GM23338 (cell line): ENCODE measurements at regions not wholly inside any gene's neighbourhood (a gene's known extent, or its start where the extent isn't known, plus 50 kb on each side); places are given as distances from the start of the nearest gene placed in this dataset.

Source experiments
- ATAC-seq: fragments of 200-7000 bp; cut with Tn5 transposase; 3 replicates; pipeline ENCODE4 v1.9.1; 2020
- DNase-seq: peaks from one replicate; pipeline ENCODE4 v3.0.0-alpha.2; 2015; ENCODE audit warnings: low spot score
- H2AFZ ChIP-seq: fragments of 200-600 bp; sonication (generic); 2 replicates; pipeline ENCODE4 v1.8.0; 2016; ENCODE audit warnings: antibody characterized with exemption, mild to moderate bottlenecking, moderate library complexity
- H3F3A ChIP-seq: fragments of 200-600 bp; sonication (generic); replicated peaks from 2 replicates; pipeline ENCODE4 v1.8.0; 2017; ENCODE audit warnings: antibody characterized with exemption, mixed run types, low read depth
- H3K27ac ChIP-seq: fragments of 200-600 bp; sonication (generic); 2 replicates; pipeline ENCODE4 v1.6.1; 2016; ENCODE audit warnings: low read depth
- H3K27me3 ChIP-seq: fragments of 200-600 bp; sonication (generic); 2 replicates; pipeline ENCODE4 v1.8.0; 2016; ENCODE audit warnings: mild to moderate bottlenecking, mixed run types, moderate library complexity; ENCODE audit not compliant: insufficient read depth
- H3K36me3 ChIP-seq: fragments of 200-600 bp; sonication (generic); 2 replicates; pipeline ENCODE4 v1.8.0; 2016; ENCODE audit warnings: mild to moderate bottlenecking; ENCODE audit not compliant: insufficient read depth
- H3K4me1 ChIP-seq: fragments of 200-600 bp; sonication (generic); 2 replicates; pipeline ENCODE4 v1.8.0; 2016; ENCODE audit warnings: mild to moderate bottlenecking, moderate library complexity; ENCODE audit not compliant: insufficient read depth
- H3K4me2 ChIP-seq: fragments of 200-600 bp; sonication (generic); 2 replicates; pipeline ENCODE4 v1.7.1; 2017; ENCODE audit warnings: mixed run types
- H3K4me3 ChIP-seq: fragments of 200-600 bp; sonication (generic); 2 replicates; pipeline ENCODE4 v1.6.1; 2016; ENCODE audit warnings: mixed run types
- H3K79me2 ChIP-seq: fragments of 200-600 bp; sonication (generic); replicated peaks from 2 replicates; pipeline ENCODE4 v1.8.0; 2017; ENCODE audit warnings: mild to moderate bottlenecking; ENCODE audit not compliant: insufficient read depth
- H3K9me2 ChIP-seq: fragments of 200-600 bp; sonication (generic); 2 replicates; pipeline ENCODE4 v1.8.0; 2017; ENCODE audit not compliant: insufficient read depth
- H4K20me1 ChIP-seq: fragments of 200-600 bp; sonication (generic); replicated peaks from 2 replicates; pipeline ENCODE4 v1.8.0; 2017; ENCODE audit warnings: mild to moderate bottlenecking; ENCODE audit not compliant: insufficient read depth
- H3K27ac Mint-ChIP-seq: 2 replicates; pipeline ENCODE4 v1.8.0; 2020; ENCODE audit warnings: inconsistent platforms, mild to moderate bottlenecking, moderate library complexity, mixed read lengths
- H3K27me3 Mint-ChIP-seq: 3 replicates; pipeline ENCODE4 v1.8.0; 2022; ENCODE audit warnings: low read depth, mild to moderate bottlenecking, moderate library complexity, mixed read lengths, inconsistent platforms; ENCODE audit not compliant: insufficient read depth, poor library complexity
- H3K36me3 Mint-ChIP-seq: 3 replicates; pipeline ENCODE4 v1.8.0; 2021; ENCODE audit warnings: low read depth, mild to moderate bottlenecking, inconsistent platforms, moderate library complexity, mixed read lengths
- H3K4me1 Mint-ChIP-seq: 3 replicates; pipeline ENCODE4 v1.8.0; 2020; ENCODE audit warnings: mild to moderate bottlenecking, inconsistent platforms, mixed read lengths
- H3K4me3 Mint-ChIP-seq: 3 replicates; pipeline ENCODE4 v1.8.0; 2021; ENCODE audit warnings: moderate library complexity, mild to moderate bottlenecking, inconsistent platforms, mixed read lengths
- H3K9me3 Mint-ChIP-seq: 3 replicates; pipeline ENCODE4 v1.8.0; 2020; ENCODE audit warnings: moderate library complexity, mild to moderate bottlenecking, inconsistent platforms, mixed read lengths
- CREB1 ChIP-seq: fragments of 250-450 bp; sonication (Bioruptor Pico); IDR thresholded peaks from 2 replicates; pipeline ENCODE4 v1.5.0; 2020; ENCODE audit warnings: low read depth, mild to moderate bottlenecking, moderate library complexity
- CTCF ChIP-seq, 2 experiments: fragments of 200-600 bp in 1 of 2; sonication (generic) in 1 of 2; conservative IDR thresholded peaks; 2 replicates each; pipeline versions ENCODE4 v1.5.1 to v1.6.1; 2016 to 2017; ENCODE audit warnings: antibody characterized with exemption in 2 of 2, low read depth in 2 of 2, mild to moderate bottlenecking in 2 of 2, moderate library complexity in 1 of 2
- ETS1 ChIP-seq: IDR thresholded peaks from 2 replicates; pipeline ENCODE4 v1.6.1; 2016; ENCODE audit warnings: antibody characterized with exemption
- EZH2phosphoT487 ChIP-seq: fragments of 200-600 bp; sonication (generic); IDR thresholded peaks from one replicate; pipeline ENCODE4 v1.8.1; 2018; ENCODE audit warnings: antibody characterized with exemption; ENCODE audit not compliant: unreplicated experiment
- JUNB ChIP-seq: IDR thresholded peaks from one replicate; pipeline ENCODE4 v1.6.1; 2016; ENCODE audit warnings: antibody characterized with exemption; ENCODE audit not compliant: unreplicated experiment
- ZNF462 ChIP-seq: fragments of 250-450 bp; sonication (Bioruptor Pico); IDR thresholded peaks from 2 replicates; pipeline ENCODE4 v1.5.0; 2020; ENCODE audit warnings: mild to moderate bottlenecking, moderate library complexity

GRCh38 chr2:59947917-59948541 is 605.4 kb downstream of the BCL11A start:
- no peaks in the 10 kb centered on the region for H3K79me2 ChIP-seq
- Mint-ChIP-seq H3K27me3 (no peaks in the 10 kb centered on the region), H3K4me1 (no peaks in the 10 kb centered on the region), H3K9me3 (no peaks in the 10 kb centered on the region), H3K27ac (no peak overlapping the region), H3K36me3 (no peaks in the 10 kb centered on the region), H3K4me3 (no peak overlapping the region)
- H3F3A ChIP-seq: no peaks in the 10 kb centered on the region
- DNase-seq (no peak), ATAC-seq (no peak)
- TF ChIP-seq EZH2phosphoT487 (no peak), ZNF462 (CRISPR knock-in tag) (no peak), CTCF (conservative IDR thresholded peaks at IDR 0.05; ENCODE audit: low read depth in 2 of 2) (no peak), ETS1 (no peak), JUNB (no peak), CREB1 (CRISPR knock-in tag) (no peak)
- H3K4me1 ChIP-seq: no peaks in the 10 kb centered on the region
- no peak overlapping the region for H3K27ac ChIP-seq
- H3K36me3 ChIP-seq: no peaks in the 10 kb centered on the region
- H3K27me3 ChIP-seq: no peaks in the 10 kb centered on the region
- H4K20me1 ChIP-seq: no peaks in the 10 kb centered on the region
- no peak overlapping the region for H2AFZ ChIP-seq
- H3K4me3 ChIP-seq: no peak overlapping the region
- no peak overlapping the region for H3K4me2 ChIP-seq
- H3K9me2 ChIP-seq: no peaks in the 10 kb centered on the region
